ENCODE measurements at regions not wholly inside any gene's neighbourhood (a gene's known extent, or its start where the extent isn't known, plus 50 kb on each side); places are given as distances from the start of the nearest gene placed in this dataset.

- no peak for DNase-seq
Measured at GRCh38 chr10:113259576-113260226, 293.2 kb upstream of the HABP2 start.

GRCh38 chr10:113261161-113261560 is 291.7 kb upstream of the HABP2 start:
- no peak for DNase-seq

GRCh38 chr10:113261611-113262091 is 291.2 kb upstream of the HABP2 start:
- DNase-seq = no peak

- no peak for DNase-seq
Measured at GRCh38 chr10:113263056-113263455, 289.8 kb upstream of the HABP2 start.

- DNase-seq = no peak
Measured at GRCh38 chr10:113264333-113265131, 288.3 kb upstream of the HABP2 start.

GRCh38 chr10:113266147-113266546 is 286.7 kb upstream of the HABP2 start:
- no peak for DNase-seq

- peak; percentile 42 for DNase-seq
Measured at GRCh38 chr10:113267619-113268562, 285.0 kb upstream of the HABP2 start.

- no peak for DNase-seq
Measured at GRCh38 chr10:113269333-113269732, 283.5 kb upstream of the HABP2 start.

GRCh38 chr10:113272511-113272910 is 280.3 kb upstream of the HABP2 start:
- no peak for DNase-seq

- DNase-seq = peak; percentile 72
Measured at GRCh38 chr10:113273181-113274163, 279.4 kb upstream of the HABP2 start.

GRCh38 chr10:113274176-113274829 is 278.6 kb upstream of the HABP2 start:
- peak; percentile 73 for DNase-seq

GRCh38 chr10:113278221-113278620 is 274.6 kb upstream of the HABP2 start:
- DNase-seq = no peak

GRCh38 chr10:113278664-113279063 is 274.2 kb upstream of the HABP2 start:
- peak; percentile 7 for DNase-seq

- no peak for DNase-seq
Measured at GRCh38 chr10:113279262-113279661, 273.6 kb upstream of the HABP2 start.

GRCh38 chr10:113282564-113282963 is 270.3 kb upstream of the HABP2 start:
- DNase-seq = no peak

- DNase-seq = no peak
Measured at GRCh38 chr10:113283189-113283588, 269.7 kb upstream of the HABP2 start.

- no peak for DNase-seq
Measured at GRCh38 chr10:113284635-113285034, 268.2 kb upstream of the HABP2 start.

- DNase-seq = no peak
Measured at GRCh38 chr10:113285305-113285704, 267.5 kb upstream of the HABP2 start.

GRCh38 chr10:113287592-113287991 is 265.3 kb upstream of the HABP2 start:
- no peak for DNase-seq

GRCh38 chr10:113290137-113290536 is 262.7 kb upstream of the HABP2 start:
- DNase-seq = no peak

- no peak for DNase-seq
Measured at GRCh38 chr10:113291413-113291812, 261.4 kb upstream of the HABP2 start.

Data from fibroblast of skin of right biceps (primary cell).